HG03095 (cell line): ENCODE measurements at regions not wholly inside any gene's neighbourhood (a gene's known extent, or its start where the extent isn't known, plus 50 kb on each side); places are given as distances from the start of the nearest gene placed in this dataset.

Experiments used
- ATAC-seq: cut with Tn5 transposase; IDR thresholded peaks from one replicate; pipeline ENCODE4 v1.9.1; 2021; ENCODE audit warnings: moderate library complexity; ENCODE audit not compliant: unreplicated experiment

GRCh38 chr16:86681031-86681756 lies 102.8 kb downstream of the FOXL1 start:
- ATAC-seq, result no peak

- ATAC-seq, result no peak
Measured at GRCh38 chr16:86681757-86682106, 103.4 kb downstream of the FOXL1 start.

GRCh38 chr16:86682219-86682904 lies 104.0 kb downstream of the FOXL1 start:
- ATAC-seq, result no peak

GRCh38 chr16:86683441-86684194 lies 105.3 kb downstream of the FOXL1 start:
- ATAC-seq, result no peak

- no peak for ATAC-seq
Measured at GRCh38 chr16:86685076-86685475, 106.7 kb downstream of the FOXL1 start.

GRCh38 chr16:86690970-86691369 lies 112.6 kb downstream of the FOXL1 start:
- no peak for ATAC-seq

- ATAC-seq, result no peak
Measured at GRCh38 chr16:86692426-86692825, 114.1 kb downstream of the FOXL1 start.

GRCh38 chr16:86693033-86693432 lies 114.7 kb downstream of the FOXL1 start:
- ATAC-seq, result no peak

GRCh38 chr16:86697715-86698114 lies 119.4 kb downstream of the FOXL1 start:
- ATAC-seq, result no peak

GRCh38 chr16:86700046-86700945 lies 121.9 kb downstream of the FOXL1 start:
- ATAC-seq, result no peak

GRCh38 chr16:86701286-86701975 lies 123.1 kb downstream of the FOXL1 start:
- ATAC-seq, result no peak

- ATAC-seq, result no peak
Measured at GRCh38 chr16:86702824-86703588, 124.7 kb downstream of the FOXL1 start.

- no peak for ATAC-seq
Measured at GRCh38 chr16:86704516-86704915, 126.2 kb downstream of the FOXL1 start.

- no peak for ATAC-seq
Measured at GRCh38 chr16:86706726-86707125, 128.4 kb downstream of the FOXL1 start.

GRCh38 chr16:86707171-86707570 lies 128.8 kb downstream of the FOXL1 start:
- no peak for ATAC-seq

GRCh38 chr16:86707581-86707980 lies 129.2 kb downstream of the FOXL1 start:
- ATAC-seq, result no peak

- ATAC-seq, result no peak
Measured at GRCh38 chr16:86708431-86708830, 130.1 kb downstream of the FOXL1 start.

GRCh38 chr16:86709103-86709502 lies 130.8 kb downstream of the FOXL1 start:
- no peak for ATAC-seq

GRCh38 chr16:86709902-86710601 lies 131.7 kb downstream of the FOXL1 start:
- no peak for ATAC-seq
